Adrenal gland (tissue), 5 donors: ENCODE measurements at regions not wholly inside any gene's neighbourhood (a gene's known extent, or its start where the extent isn't known, plus 50 kb on each side); places are given as distances from the start of the nearest gene placed in this dataset.

Experiments used
- CTCF ChIP-seq, 6 experiments: fragments of 450-650 bp in 4 of 6; fragments of 200-600 bp in 2 of 6; sonication (generic) in 1 of 6; IDR thresholded peaks; 1 replicate in 5 of 6; 2 replicates in 1 of 6; pipeline versions ENCODE4 v1.5.1 to v1.8.0; 2016 to 2021; ENCODE audit warnings: antibody characterized with exemption in 6 of 6, mild to moderate bottlenecking in 2 of 6, moderate library complexity in 1 of 6
- POLR2A ChIP-seq, 2 donors: fragments of 450-650 bp; IDR thresholded peaks; one replicate each; pipeline ENCODE4 v1.6.1; 2017; ENCODE audit warnings: antibody characterized with exemption in 2 of 2, mild to moderate bottlenecking in 2 of 2, moderate library complexity in 1 of 2
- donor health status: DM: no; HTN: no; CAD: no.

GRCh38 chr5:85458319-85458718 is 1073.6 kb upstream of the EDIL3 start:
- TF ChIP-seq CTCF (IDR thresholded peaks at IDR 0.05) (no peak), POLR2A (IDR thresholded peaks at IDR 0.05) (no peak)
